ENCODE measurements at regions not wholly inside any gene's neighbourhood (a gene's known extent, or its start where the extent isn't known, plus 50 kb on each side); places are given as distances from the start of the nearest gene placed in this dataset.

DNA sequence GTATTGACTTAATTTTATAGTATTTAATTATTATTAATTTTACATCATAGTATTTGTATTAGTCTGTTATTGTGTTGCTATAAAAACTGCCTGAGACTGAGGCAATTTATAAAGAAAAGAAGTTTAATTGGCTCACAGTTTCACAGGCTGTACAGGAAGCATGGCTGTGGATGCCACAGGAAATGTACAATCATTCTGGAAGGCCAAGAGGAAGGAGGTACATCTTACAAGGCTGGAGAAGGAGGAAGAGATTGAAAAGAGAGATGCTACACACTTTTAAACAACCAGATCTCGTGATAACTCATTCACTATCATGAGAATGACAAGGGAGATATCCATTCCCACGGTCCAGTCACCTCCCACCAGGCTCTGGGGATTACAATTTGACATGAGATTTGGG lies 2019.4 kb upstream of the PIK3C3 start:
- no peak for TF ChIP-seq EZH2 (IDR thresholded peaks at IDR 0.05; ENCODE audit: borderline replicate concordance, low read length)
- TF ChIP-seq, protein P1, sequence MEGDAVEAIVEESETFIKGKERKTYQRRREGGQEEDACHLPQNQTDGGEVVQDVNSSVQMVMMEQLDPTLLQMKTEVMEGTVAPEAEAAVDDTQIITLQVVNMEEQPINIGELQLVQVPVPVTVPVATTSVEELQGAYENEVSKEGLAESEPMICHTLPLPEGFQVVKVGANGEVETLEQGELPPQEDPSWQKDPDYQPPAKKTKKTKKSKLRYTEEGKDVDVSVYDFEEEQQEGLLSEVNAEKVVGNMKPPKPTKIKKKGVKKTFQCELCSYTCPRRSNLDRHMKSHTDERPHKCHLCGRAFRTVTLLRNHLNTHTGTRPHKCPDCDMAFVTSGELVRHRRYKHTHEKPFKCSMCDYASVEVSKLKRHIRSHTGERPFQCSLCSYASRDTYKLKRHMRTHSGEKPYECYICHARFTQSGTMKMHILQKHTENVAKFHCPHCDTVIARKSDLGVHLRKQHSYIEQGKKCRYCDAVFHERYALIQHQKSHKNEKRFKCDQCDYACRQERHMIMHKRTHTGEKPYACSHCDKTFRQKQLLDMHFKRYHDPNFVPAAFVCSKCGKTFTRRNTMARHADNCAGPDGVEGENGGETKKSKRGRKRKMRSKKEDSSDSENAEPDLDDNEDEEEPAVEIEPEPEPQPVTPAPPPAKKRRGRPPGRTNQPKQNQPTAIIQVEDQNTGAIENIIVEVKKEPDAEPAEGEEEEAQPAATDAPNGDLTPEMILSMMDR (IDR thresholded peaks at IDR 0.05; ENCODE audit: low read length): no peak
